Stimulated activated naive CD4-positive, alpha-beta T cell treated with Interleukin-2 at 50 U/mL for 16 hours (primary cell): ENCODE measurements at regions not wholly inside any gene's neighbourhood (a gene's known extent, or its start where the extent isn't known, plus 50 kb on each side); places are given as distances from the start of the nearest gene placed in this dataset.
"Not testable (repeated sequence)": the region's sequence is repeated elsewhere in the genome, so short reads cannot be mapped to it uniquely, and the experiment has no call there.

Source experiments
- DNase-seq: peaks from one replicate; lab custom pipeline; 2025; lab: John Stamatoyannopoulos, UW

DNA sequence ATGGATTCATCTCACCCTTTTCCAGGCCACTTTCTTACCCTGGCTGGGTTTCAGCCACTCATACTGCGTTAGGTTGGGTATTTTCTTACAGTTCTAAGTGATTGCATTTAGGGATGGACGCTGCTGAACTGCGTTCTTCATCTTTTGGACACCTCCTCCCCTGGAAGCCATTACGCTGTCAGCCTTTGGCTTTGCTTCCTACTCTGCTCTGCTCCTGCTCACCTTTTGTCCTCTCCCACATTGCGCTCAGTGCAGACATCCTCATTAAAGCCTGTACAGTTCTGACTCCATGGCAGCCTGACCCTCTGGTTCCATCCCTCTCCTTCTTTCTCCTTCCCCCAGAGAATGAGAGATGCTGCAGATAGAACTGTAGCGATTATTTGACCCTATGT is 108.9 kb downstream of the SRGAP2 start:
- DNase-seq, result not testable (repeated sequence)

DNA sequence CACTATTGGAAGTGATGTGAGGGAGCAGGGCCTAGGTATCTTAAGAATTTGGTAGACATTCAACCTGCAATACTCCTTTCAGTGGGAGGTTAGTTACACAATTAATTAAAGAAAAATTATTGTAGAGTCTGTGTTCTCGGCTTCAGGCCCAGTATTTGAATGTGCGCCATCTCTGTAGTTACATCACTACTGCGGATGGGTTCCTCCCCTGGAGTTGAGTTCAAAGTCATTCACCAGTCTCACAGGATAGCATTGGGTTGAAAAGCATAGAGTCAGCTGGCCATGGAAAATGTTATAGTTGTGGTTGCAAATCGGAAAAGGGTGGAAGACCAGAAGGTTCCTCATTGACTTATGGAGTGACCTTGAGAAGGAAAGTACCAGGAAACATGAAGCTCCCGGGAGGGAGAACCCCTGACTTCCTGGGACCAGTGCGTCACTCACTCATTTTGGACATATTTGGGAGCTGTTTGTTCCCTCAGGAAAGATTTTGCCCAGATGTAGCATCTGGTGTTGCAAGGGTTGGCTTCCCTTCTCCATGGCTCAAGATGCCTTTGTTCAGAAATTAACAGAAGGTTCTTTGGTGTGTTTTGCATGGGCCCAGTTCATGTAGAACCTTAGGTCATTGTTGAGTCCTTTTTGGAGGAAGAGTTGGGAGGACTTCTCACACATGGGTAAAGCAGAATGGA is 111.8 kb downstream of the SRGAP2 start:
- not testable (repeated sequence) for DNase-seq

DNA sequence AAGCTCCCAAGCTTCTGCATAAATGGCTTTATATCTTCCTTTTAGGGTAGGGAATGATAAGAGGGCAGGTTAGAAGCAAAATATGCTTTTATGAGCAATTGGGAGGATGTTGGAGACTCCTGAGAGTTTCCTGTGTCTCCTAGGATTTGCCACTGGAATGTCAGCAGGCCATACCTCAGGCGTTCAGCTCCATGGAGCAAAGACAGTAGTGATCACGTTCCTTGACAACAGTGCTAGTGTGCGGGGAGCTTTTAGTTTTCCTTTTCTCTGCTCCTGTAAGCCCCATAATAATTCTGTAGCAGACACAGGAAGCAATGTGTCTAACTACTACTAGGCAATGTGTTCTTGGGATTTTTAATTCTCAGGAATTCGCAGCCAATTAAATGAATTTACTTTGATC is 113.6 kb downstream of the SRGAP2 start:
- DNase-seq, result not testable (repeated sequence)

DNA sequence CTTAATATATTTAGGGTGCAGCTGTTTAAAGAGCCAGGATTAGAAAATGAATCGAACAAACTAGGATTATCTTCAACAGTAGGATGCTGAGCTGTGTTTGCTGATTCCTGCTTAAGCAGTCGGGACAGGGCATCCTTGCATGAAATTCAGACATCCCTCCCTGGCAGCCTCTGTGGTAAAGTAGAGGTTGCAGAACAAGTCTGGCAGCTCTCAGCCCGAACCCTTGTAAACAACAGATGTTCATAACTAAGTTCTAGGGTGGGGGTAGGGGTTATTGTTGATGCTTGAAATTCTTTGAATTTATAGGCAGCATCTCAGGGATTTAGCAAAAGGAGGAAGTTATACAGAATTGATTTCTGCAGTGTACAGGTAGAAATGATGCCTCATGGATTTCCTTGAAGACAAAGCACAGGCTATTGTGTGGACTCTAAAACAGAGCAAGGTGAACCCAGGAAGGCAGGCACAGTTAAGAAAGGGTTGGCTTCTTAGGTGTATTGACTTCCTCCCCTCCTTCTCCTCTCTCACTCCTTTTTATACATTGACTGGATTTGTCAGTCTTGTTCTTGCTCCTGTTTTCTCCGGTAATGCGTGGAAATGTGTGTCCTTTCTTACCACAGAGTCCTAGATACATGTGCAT is 114.7 kb downstream of the SRGAP2 start:
- not testable (repeated sequence) for DNase-seq

GRCh38 chr1:206320227-206320626 is 116.9 kb downstream of the SRGAP2 start:
- not testable (repeated sequence) for DNase-seq

DNA sequence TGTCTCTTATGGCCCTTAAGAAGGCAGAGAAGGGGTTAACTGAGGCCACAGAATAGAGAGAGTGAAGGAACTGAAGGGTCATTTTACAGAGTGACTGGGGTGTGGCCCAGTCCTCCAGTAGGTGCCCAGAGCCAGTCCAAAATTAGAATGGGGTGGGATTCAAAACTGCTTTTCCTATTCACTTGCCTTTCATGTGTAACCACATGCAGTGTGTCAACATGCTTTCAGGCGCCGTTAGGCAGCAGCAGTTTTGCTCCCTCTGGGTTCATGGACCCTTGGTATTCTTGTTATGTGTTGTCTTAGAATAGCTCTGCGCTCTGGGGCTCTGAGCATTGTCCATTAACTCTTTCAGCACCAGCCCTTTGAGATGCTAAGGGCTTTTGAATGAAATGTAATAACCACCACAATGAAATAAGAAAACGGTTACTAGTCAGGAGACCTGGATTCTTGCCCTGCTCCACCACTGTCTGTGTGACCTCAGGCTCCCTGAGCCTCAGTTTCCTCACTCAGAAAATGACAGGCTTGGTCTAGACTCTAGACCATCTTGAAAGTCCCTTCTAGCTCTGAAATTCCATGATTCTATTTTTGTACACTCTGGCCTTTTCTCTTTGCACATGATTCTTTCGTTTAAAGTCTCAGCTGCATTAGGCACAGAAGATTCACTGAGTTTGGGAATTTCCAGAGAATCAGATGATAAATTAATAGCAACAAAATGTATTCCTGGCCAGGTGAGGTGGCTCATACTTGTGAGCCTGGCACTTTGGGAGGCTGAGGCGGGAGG is 123.0 kb downstream of the SRGAP2 start:
- DNase-seq, result not testable (repeated sequence)

DNA sequence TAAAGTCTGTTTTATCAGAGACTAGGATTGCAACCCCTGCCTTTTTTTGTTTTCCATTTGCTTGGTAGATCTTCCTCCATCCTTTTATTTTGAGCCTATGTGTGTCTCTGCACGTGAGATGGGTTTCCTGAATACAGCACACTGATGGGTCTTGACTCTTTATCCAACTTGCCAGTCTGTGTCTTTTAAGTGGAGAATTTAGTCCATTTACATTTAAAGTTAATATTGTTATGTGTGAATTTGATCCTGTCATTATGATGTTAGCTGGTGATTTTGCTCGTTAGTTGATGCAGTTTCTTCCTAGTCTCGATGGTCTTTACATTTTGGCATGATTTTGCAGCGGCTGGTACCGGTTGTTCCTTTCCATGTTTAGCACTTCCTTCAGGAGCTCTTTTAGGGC is 128.3 kb downstream of the SRGAP2 start:
- DNase-seq, result not testable (repeated sequence)

DNA sequence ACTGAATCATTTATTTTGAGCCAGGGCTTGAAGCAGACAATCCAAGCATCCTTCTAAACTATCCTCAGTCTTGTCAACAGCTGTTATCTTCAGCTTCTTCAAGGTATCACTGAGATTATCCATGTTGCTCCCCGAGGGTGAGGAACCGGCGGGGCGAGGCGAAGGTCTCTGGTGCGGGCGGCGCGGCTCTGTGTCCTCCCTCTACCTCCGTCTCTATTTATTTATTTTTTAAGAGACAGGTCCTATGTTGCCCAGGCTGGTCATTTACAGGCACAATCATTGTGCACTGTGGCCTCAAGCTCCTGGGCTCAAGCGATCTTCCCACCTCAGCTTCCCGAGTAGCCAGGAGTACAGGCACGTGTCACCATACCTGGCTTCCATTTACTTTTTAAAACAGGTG is 130.0 kb downstream of the SRGAP2 start:
- not testable (repeated sequence) for DNase-seq

DNA sequence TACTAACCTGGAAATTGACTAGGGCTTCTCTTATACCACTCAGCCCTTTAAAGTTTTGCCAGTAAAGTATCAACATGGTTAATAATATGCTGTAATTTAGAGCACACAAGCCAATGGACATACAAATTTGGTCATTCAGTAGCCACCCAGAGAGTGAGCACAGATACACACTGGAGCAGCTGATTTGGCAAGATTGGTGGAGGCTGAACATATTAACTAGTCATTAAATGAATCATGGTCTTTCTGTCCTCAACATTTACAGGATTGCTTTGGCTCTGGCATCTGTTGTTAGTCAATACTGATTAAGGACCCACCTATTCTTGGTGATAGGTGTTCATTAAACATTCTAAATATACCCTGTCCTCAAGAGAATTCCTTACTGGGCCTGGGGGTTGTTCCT is 130.6 kb downstream of the SRGAP2 start:
- not testable (repeated sequence) for DNase-seq

DNA sequence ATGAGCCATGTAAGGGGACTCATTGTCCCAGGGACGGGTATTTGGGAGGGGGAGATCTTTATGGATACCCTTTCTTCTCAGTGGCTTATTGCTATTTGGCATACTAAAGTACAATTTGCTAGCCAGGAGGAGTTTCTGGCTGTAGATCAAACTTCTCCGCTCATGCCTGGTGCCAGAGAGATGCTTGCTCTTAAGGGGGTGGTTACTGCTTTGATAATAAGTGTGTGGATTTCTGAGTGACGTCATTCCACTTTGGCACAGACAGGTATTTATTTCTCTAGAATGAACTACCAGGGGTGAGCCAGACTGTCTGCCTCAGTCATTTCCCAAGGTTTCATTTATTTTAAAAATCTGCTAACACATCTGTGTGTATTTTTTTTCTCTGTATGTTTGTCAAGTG is 131.1 kb downstream of the SRGAP2 start:
- DNase-seq, result not testable (repeated sequence)

- DNase-seq, result not testable (repeated sequence)
Measured at GRCh38 chr1:206335162-206335561, 131.8 kb downstream of the SRGAP2 start.

- not testable (repeated sequence) for DNase-seq
Measured at GRCh38 chr1:206335875-206336846, 132.8 kb downstream of the SRGAP2 start.

GRCh38 chr1:206337024-206337423 is 133.3 kb upstream of the IKBKE start:
- DNase-seq, result not testable (repeated sequence)

GRCh38 chr1:206350493-206351275 is 119.6 kb upstream of the IKBKE start:
- DNase-seq, result not testable (repeated sequence)

DNA sequence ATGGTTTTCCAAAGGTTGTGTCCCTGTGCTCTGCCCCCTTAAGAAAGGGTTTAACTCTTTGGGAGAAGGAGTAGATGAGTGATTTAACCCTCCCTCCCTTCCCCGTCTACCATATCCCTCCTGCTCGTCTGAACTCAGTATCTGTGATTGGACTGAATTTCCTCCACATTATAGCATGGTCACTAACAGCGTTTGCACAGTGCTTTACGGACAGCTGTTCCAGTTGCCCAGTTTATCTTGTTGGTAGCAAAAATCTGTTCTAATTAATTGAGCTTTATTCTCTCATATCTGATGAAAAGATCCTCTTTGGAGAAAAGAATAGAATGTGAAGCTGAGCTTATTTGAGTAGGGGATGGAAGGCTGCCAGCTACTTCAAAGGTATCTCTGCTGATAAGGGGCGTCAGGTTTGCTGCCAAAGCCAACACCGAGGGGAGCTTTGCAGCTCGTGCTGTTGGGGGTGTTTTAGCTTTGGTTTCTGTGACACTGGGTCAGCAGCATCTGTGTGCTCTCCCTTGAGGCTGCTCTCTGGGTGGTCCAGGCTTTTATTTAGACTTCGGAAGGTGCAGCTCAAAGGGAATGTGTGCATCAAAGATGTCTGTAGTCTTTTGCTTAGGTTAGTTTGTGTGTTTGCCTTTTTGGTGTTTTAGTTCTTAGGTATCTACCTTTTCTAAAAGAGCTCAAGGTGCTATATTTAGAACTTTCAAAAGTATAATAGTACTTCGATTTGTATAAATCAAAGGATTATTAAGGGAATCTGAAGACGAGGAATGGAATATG is 118.8 kb upstream of the IKBKE start:
- DNase-seq, result not testable (repeated sequence)

GRCh38 chr1:206356310-206356709 is 114.0 kb upstream of the IKBKE start:
- not testable (repeated sequence) for DNase-seq

GRCh38 chr1:206357962-206358361 is 112.3 kb upstream of the IKBKE start:
- DNase-seq, result peak; percentile 26

GRCh38 chr1:206358771-206359170 is 111.5 kb upstream of the IKBKE start:
- DNase-seq, result not testable (repeated sequence)

DNA sequence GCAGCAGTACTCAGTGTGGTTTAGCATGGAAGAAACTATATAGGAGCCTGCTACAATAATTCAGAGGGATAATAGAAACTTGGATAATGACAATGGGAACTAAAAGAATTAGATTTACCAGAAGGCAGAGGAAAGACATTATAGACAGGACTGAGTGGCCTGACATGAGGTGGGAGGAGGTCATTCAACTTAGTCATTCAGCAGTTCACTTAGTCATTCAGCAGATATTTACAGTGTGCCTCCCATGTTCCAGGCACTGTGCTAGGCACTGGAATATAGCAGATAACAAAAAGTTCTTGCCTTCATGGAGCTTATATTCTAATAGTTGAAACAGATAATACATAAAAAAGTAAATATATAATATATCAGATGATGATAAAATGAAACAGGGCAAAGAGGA is 110.9 kb upstream of the IKBKE start:
- DNase-seq, result not testable (repeated sequence)

- DNase-seq, result not testable (repeated sequence)
Measured at GRCh38 chr1:206361978-206362543, 108.2 kb upstream of the IKBKE start.
